HG03571 (cell line): ENCODE measurements at regions not wholly inside any gene's neighbourhood (a gene's known extent, or its start where the extent isn't known, plus 50 kb on each side); places are given as distances from the start of the nearest gene placed in this dataset.

Source experiments
- ATAC-seq: cut with Tn5 transposase; IDR thresholded peaks from one replicate; pipeline ENCODE4 v1.9.1; 2021; ENCODE audit not compliant: unreplicated experiment

DNA sequence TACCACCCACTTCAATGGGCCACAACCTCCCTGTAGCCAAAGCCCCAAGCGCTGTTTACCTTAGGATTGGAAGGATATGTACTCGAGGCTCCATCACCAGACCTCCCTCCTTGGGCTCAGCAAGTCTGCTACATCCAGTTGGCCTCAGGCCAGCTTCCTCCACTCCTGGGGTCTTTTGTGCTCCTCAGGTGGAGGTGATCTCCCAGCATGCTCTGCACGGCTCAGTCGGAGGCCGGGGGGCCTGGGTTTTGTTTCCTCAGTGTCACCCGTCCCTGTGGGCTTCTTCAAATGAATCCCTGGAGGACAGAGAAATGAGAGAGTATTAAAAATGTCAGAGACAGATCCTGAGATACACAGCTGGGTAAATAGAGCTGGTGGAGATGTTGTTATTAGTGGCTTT is 723.1 kb upstream of the TBX3 start:
- no peak for ATAC-seq

DNA sequence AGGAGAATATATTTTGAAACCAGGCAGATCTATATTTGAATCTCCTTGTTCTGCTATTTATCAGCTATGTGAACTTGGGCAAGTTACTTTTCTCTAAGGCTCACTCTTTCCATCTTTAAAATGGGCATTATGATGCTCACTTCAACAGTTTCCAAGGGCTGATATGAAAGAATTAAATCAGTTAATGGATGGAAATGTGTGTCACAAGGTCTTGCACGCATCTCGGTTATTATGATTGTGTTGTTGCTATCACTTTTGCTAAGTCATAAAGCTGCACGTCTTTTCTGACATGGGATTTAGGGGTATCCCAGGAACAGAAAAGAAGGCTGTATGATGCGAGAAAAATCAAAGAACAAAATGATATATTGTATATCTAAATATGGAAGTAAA is 721.5 kb upstream of the TBX3 start:
- ATAC-seq: no peak

DNA sequence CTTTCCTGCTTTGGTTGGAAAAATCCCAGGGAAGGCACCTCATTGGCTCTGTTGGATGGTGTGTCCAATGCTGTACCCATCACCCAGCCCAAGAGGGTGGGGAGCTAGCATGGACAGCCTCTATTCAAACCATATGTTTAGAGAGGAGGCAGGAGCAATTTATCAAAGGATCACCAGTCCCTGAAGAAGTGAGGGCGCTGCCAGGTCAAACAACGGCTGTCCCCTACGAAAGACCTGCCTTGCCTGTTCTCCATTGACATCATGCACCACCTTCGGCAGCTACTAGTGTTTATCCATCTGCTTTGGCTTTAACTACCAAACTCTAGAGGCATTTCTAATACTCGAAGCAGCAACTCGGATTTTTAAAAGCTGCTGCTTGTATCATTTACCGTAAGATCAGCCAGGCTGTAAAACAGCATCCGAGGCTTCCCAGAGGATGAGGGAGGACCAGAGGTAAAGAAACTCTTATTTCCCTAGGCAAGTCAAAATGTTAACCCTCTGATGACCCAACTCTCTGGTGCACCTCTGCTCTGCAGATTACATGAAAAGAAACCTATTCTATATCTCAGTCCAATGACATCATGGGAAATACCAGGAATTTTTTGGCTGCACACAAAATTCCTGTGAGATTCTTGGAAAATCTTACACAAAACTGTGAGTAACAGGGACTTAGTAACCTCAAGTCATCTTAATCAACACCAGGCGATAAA is 720.9 kb upstream of the TBX3 start:
- ATAC-seq: no peak

DNA sequence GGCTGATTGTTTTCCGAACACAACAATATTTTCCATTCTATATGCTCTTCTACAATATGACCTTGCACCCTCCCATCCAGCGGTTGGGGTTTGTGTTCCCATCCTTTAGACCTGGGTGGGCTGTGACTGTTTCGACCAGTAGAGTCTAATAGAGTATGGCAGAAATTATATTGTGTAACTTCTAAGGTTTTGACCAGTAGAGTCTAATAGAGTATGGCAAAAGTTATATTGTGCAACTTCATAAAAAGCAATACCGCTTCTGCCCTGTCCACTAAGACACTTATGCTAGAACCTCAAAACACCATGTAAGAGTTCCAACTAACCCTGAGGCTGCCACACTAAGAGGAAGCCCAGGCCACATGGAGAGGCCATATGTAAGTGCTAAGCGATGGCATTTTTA is 719.7 kb upstream of the TBX3 start:
- no peak for ATAC-seq

DNA sequence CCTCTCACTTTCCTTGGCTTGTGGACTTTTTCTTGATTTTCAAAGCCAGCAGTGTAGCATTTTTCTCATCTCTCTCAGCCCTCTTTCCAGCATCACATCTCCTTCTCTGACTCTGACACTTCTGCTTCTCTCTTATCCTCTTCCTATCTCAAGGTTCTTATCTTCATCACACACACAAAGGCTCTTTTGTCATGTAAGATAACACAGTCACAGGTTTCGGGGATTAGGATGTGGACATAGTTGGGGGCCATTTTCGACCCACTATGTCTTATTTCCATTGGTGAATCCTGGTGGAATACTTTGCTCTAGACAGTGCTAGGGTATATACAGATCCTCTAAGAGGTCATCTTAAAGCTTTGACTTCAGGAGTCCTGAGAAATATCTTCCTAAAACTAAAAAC is 719.3 kb upstream of the TBX3 start:
- no peak for ATAC-seq

DNA sequence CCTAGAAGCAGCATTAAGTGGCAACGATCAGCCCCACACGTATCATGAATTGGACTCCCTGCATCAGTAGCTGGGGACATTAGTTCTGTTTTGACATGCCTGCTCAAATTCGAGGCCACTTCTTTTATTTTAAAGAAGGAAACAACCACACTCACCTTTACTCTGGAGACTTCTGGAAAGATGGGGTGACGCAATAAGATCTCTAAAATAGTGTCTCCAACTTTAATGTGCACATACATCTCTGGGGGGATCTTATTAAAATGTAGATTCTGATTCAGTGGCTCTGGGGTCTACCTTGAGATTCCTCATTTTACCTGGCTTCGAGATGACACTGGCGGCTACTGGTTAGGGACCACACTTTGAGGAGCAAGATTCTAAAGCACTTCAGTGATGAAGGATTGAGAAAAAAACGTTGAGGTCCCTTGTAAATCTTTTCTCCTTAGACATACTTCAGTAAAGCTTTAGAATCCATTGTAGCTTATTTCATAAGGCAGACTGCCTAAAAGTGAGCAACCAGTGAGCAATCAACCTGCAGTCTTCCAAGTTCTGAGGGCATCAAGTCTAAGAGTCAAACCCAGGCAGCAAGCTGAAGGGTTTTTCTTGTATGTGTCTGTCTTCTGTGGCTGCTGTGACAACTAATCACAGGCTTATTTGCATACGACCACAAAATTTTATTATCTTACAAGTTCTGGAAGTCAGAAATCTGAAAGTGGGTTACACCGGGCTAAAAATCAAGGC is 718.6 kb upstream of the TBX3 start:
- ATAC-seq: no peak

DNA sequence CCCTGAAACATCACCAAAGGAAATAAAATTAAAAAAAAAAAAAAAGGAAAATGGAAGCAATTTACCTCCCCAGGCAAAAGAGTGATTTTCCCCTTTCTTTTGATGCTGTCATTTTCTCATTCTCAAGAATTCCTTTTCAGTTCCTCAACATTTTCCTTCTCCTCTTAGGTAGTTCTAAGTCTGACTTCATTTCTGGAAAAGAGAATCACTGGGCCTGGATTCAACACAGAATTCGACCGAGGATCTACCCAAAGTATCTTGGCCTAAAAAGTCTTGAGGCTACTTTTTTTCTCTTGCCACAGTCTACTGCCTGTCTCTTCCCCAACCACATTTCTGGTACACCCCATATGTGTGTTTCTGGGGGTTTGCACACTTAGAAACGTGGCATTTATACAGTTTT is 717.8 kb upstream of the TBX3 start:
- ATAC-seq: no peak

DNA sequence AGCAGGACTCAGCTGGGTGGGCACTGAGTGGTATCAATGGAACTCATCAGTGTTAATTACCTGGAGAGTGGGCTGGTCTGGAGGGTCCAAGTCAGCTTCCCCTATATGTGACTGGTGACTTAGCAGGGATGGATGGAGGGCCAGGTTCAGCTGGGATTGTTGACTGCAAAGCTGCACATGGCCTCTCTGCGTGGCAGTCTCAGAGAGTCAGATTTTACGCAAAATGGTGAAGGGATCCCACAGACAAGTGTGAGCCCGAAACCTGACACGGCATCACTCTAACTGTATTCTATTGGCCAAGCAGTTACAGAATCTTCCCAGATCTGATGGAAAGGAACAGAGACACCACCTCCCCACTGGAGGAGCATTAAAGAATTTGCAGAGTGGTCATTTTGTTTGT is 716.0 kb upstream of the TBX3 start:
- ATAC-seq: no peak

DNA sequence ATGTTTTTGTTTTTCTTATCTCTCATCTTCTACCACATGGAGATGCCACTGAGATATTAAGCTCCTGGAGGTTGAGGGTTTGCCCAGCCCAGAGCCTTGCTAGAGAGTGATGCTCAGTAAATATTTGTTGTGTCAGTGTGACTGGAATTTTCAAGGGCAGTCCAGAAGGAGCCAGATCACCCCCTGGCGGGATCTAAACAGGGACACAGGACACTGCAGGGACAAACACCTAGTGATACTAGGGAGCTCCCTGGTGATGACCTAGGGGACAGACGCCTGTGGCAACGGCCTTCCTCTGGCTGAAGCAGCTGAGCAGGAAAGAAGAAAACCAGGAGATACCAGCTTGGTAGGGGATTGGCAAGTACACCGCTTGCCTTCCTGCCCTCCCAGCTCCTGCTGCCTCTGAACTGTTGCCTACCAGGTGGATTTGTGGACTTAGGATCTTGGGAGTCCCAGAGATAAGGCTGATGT is 714.4 kb upstream of the TBX3 start:
- no peak for ATAC-seq

DNA sequence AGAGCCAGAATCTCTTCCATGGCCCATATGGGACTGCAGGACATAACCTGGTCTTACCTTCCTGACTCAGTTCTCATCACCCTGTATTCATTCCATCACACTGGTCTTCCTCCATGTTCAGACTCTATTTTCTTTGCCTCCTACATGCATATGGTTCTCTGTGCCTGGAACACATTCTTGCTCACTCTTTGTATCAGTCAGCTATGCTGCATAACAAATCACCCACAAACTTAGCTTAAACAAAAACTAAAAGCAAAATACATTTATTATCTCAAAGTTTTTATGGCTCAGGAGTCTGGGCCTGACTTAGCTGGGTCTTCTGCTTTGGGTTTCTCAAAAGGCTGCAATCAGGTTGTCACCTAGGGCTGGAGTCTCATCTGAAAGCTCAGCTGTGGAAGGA is 712.6 kb upstream of the TBX3 start:
- ATAC-seq: no peak

DNA sequence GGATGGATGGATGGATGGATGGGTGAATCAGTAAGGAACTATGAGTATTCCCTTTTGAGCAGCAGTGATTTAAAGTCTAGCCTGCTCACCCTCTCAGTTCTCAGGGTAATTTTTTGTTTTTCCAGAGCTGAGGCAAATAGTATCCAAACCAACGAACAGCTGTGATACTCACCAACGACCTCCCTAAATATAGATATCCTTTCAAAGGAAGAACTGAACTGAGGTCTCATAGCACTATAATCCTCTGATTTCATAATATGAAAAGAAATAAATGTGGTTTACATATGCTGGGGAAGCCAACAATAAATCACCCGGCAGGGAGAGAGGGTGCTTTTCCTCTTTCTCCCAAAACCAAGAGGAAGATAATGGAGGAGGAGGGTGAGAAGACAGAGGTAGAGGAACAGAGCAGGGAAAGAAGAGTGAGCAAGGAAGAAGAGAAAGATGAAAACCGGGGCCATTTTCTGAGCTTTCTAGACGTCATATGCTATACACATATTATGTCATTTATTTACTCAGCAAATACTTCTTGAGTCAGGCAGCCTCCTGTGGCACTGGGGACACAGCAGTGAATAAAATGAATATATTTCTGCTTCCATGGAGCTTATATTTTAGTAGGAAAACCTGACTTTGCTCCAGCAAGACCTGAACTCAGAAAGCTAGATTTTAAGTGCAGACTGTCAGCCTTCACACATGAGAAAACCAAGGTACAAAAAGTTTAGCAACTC is 710.7 kb upstream of the TBX3 start:
- no peak for ATAC-seq

DNA sequence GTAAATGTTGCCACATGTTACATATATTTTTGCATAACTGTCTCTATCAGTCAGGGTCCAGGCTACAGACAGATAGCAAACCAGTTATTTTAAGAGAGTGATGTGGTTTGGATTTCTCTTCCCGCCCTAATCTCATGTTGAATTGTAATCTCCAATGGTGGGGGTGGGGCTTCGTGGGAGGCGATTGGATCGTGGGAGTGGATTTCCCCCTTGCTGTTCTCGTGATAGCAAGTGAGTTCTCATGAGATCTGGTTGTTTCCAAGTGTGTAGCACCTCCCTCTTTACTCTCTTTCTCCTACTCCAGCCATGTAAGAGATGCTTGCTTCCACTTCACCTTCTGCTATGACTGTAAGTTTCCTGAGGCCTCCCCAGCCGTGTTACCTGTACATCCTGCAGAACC is 704.2 kb upstream of the TBX3 start:
- ATAC-seq: no peak

DNA sequence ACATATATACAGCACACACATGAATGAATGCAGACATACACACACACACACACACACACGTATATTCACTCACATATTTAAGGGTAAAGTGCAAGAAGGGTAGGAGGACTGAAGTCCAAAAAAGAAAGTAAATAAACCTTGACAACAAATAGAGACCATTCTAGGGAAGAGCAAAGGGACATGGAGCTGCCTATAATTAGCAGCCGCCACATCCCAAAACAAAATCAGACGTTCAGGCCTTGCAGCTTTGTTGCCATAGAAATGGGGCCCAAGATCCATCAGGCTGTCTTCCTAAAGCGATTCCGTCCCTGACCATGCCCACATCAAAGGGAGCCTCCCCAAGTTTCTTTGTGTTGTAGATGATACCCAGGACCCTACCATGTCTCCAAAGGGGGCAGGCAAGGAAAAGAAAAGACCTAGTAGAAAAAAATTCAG is 703.5 kb upstream of the TBX3 start:
- no peak for ATAC-seq

DNA sequence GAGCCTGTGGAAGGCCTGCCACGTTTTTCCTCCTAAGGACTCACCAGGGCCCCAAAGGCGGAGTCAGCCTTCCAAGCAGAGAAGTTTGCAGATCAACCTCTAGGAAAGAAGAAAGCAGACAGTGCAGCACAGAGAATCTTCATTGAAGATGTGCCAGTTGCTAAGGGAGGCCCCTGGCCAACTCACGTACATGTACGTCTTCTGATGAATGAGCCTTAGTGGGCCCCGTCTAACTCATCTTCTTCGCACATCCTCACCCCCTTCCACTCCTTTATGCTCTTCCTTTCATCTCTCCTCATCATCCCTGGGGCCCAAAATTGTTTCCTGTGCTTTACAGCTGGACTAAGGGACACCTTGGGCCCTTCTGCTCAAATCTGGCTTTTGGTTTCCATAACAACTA is 703.0 kb upstream of the TBX3 start:
- ATAC-seq: no peak

DNA sequence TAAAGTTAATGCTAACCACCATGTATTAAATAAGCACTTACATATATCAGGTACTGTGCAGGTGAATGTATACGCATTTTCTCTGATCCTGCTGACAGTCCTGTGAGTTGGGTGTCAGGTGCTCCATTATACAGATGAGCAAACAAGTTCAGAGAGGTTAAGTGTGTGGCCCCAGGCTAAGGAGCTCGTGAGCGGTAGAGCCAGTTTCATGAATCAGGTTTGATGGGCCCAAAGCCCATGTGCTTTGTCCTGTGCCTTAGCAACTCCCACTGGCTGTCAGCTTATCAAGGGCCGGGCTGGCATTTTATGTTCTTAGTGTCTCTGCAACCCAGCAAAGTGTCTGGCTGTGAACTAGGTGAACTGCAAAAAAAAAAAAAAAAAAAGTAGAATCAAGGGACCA is 701.2 kb upstream of the TBX3 start:
- no peak for ATAC-seq

DNA sequence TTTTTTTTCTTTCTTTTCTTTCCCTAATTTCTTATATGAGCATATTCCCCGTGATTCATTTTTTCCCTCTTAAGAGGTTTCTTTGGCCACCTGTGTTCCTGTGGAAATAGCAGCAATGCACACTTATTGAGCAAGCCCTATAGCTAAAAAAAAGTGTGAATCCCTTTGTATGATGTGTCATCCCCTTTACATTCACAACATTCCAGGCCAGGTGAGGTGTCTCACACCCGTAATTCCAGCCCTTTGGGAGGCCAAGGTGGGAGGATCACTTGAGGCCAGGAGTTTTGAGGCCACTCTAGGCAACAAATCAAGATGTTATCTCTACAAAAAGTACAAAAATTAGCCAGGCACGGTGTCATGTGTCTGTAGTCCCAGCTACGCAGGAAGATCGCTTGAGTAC is 700.4 kb upstream of the TBX3 start:
- ATAC-seq: no peak

DNA sequence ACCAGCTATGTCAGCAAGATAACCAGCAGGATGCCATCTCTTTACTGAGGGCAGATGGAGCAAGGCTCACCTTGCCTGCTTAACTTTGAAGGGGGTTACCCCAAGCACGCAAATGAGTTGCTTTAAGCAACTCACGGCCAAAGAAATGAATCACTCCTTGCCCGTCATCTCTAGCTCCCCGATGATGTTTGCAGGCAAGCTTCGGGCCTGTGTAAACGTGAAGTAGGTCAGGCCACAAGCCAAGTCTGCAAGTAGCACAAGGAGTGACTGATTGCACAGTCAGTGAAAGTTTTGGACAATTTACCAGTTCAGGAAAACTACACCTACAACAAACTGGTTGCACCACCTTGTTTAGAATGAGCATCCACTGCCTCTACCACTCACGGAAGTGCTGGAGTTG is 699.7 kb upstream of the TBX3 start:
- ATAC-seq: no peak

DNA sequence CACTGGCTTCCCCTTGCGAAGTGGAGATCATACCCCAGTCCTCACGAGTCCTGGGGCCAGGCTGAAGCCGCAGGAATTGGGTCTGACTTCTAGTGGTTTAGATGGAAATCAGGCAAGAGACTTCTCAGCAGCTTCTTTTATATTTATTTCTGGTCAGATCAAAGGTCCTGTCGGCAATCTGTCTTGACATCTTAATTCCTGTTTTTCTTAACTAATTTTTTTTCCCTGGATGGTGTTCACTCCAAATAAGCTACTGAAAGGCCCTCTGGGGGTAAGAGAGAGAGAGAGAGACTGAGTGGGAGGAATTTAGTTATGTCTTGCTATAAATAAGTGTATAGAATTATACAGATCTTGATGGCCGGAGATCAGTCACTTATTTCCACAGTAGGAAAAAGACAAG is 698.7 kb upstream of the TBX3 start:
- no peak for ATAC-seq

DNA sequence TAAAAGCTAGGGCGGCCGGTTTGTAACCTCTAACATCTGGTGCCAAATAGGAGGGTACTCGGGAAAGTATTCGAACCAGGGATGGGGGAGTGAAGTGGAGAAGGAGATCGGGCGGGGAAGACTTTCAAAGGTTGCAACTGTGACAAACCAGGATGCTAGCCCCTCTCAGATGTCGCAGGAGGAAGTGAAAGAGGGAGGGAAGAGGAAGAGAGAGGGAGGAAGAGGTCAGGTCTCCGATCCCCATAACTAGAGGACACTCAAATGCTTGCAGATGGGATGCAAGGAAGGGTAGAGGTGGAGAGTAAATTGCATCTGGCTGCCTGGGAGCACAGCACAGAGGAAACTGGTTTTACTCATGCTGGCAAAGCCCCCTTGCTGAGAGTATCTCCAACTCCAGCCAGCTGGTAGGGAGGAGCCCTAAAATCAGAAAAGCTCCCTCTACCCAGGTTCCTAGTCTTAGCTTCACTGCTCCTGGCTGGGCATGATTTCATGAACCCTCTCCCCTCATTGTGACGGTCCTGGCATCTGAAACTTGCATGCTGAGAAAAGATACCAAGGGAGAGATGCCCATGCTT is 696.7 kb upstream of the TBX3 start:
- no peak for ATAC-seq

DNA sequence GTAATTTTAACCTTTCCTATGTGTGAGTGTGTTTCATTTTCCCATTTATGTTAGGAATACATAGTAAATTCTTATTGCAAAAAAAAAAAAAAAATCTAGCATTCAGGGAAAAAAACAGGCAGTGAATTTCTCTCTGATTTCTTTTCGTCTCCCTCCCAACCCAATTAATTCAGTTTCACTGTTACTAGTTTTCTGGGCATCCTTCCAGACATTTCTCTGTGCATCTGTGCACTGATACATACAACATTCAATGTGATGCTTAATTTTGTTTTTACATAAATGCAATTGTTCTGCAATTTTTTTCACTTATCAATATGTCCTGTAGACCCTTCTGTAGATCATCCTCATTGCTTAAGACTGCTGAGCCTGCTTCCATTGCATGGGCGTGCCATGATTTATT is 694.3 kb upstream of the TBX3 start:
- no peak for ATAC-seq

DNA sequence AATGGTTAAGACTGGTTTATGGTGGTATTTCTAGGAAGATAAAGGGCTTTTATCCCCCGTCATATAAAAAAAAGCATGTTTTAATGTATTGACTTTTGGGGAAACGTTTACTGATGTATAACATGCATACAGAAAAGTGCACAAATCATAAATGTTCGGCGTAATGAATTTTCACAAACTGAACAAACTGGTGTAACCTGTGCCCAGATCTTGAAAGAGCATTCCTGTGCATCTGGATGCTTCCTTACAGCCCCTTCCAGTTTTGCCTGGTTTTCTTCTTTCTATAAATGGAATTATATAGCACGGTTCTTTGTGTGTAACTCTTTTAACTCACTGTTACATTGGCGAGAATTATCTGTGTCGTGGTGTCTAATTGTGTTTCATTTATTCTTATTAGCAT is 693.8 kb upstream of the TBX3 start:
- no peak for ATAC-seq

DNA sequence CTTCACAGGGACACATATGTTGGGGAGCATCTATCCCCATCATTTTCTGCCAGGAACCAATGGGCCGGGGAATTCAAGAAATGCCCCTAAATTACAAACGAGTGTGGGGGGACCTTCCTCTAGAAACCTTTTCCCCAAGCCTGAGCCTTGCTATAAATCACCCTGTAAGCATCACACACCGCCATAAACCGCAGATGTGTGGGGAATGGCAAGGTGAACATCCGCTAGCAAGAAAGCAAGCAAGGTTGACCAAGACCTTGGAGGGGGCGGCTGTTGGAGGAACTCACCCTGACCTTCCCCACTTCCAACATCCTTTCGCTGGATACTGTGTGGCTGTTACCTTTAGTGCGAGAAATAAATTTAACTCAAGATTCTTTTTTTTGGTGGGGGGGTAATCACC is 693.3 kb upstream of the TBX3 start:
- no peak for ATAC-seq
